Neural cell (in vitro differentiated cells): ENCODE measurements at regions not wholly inside any gene's neighbourhood (a gene's known extent, or its start where the extent isn't known, plus 50 kb on each side); places are given as distances from the start of the nearest gene placed in this dataset.

Experiments used
- H2AFZ ChIP-seq: fragments of 200-600, 300-800 bp; sonication (generic), shearing (Covaris generic); 2 replicates; pipeline ENCODE4 v1.6.0; 2014; ENCODE audit warnings: low read depth, mild to moderate bottlenecking, antibody characterized with exemption, low read length, moderate library complexity
- H3F3A ChIP-seq: fragments of 200-600 bp; shearing (Covaris generic); 2 replicates; pipeline ENCODE4 v1.6.1; 2016; ENCODE audit warnings: mild to moderate bottlenecking, moderate library complexity, mixed read lengths, antibody characterized with exemption, low read length; ENCODE audit not compliant: insufficient read depth, poor library complexity, severe bottlenecking
- H3K27ac ChIP-seq: fragments of 200-600, 300-800 bp; sonication (generic), shearing (Covaris generic); 2 replicates; pipeline ENCODE4 v1.5.1; 2014; ENCODE audit warnings: mild to moderate bottlenecking, low read length, moderate library complexity
- H3K27me3 ChIP-seq: fragments of 300-800, 200-600 bp; sonication (generic), shearing (Covaris generic); 2 replicates; pipeline ENCODE4 v1.6.0; 2014; ENCODE audit warnings: mild to moderate bottlenecking, low read depth, low read length, moderate library complexity; ENCODE audit not compliant: insufficient read depth
- H3K36me3 ChIP-seq: fragments of 300-800, 200-600 bp; sonication (generic), shearing (Covaris generic); 2 replicates; pipeline ENCODE4 v1.5.1; 2014; ENCODE audit warnings: mild to moderate bottlenecking, antibody characterized with exemption, low read length, moderate library complexity; ENCODE audit not compliant: insufficient read depth
- H3K4me2 ChIP-seq: fragments of 300-800, 200-600 bp; sonication (generic), shearing (Covaris generic); 2 replicates; pipeline ENCODE4 v1.6.0; 2014; ENCODE audit warnings: mild to moderate bottlenecking, low read length
- H3K4me3 ChIP-seq: fragments of 300-800, 200-600 bp; sonication (generic), shearing (Covaris generic); 2 replicates; pipeline ENCODE4 v1.5.1; 2014; ENCODE audit warnings: mild to moderate bottlenecking, low read length, moderate library complexity
- H3K79me2 ChIP-seq: fragments of 200-600 bp; shearing (Covaris generic); replicated peaks from 2 replicates; pipeline ENCODE4 v1.6.0; 2014; ENCODE audit warnings: mild to moderate bottlenecking, low read length, moderate library complexity; ENCODE audit not compliant: insufficient read depth
- H3K9ac ChIP-seq: fragments of 300-800, 200-600 bp; sonication (generic), shearing (Covaris generic); 2 replicates; pipeline ENCODE4 v1.6.1; 2016; ENCODE audit warnings: mild to moderate bottlenecking, low read length, mixed read lengths
- H3K9me2 ChIP-seq: fragments of 200-600 bp; shearing (Covaris generic); 2 replicates; pipeline ENCODE4 v1.6.1; 2016; ENCODE audit warnings: mild to moderate bottlenecking, low read length, mixed read lengths; ENCODE audit not compliant: insufficient read depth
- H3K9me3 ChIP-seq: fragments of 200-600, 300-800 bp; sonication (generic), shearing (Covaris generic); 2 replicates; pipeline ENCODE4 v1.6.1; 2016; ENCODE audit warnings: mild to moderate bottlenecking, mixed run types, low read length, moderate library complexity, mixed read lengths
- H4K20me1 ChIP-seq: fragments of 200-600 bp; shearing (Covaris generic); 2 replicates; pipeline ENCODE4 v1.6.1; 2016; ENCODE audit warnings: mild to moderate bottlenecking, mixed run types; ENCODE audit not compliant: insufficient read depth
- CTCF ChIP-seq: fragments of 450-650 bp; IDR thresholded peaks from 2 replicates; pipeline ENCODE4 v1.5.1; 2014; ENCODE audit warnings: antibody characterized with exemption, mild to moderate bottlenecking, moderate library complexity; ENCODE audit not compliant: poor library complexity, severe bottlenecking
- EP300 ChIP-seq: fragments of 450-650 bp; conservative IDR thresholded peaks from 2 replicates; pipeline ENCODE4 v1.6.1; 2014; ENCODE audit warnings: antibody characterized with exemption, mild to moderate bottlenecking, moderate library complexity; ENCODE audit not compliant: poor library complexity, severe bottlenecking
- EZH2 ChIP-seq: fragments of 200-600, 300-800 bp; shearing (Covaris generic), sonication (generic); IDR thresholded peaks from 2 replicates; pipeline ENCODE4 v1.6.1; 2014; ENCODE audit warnings: antibody characterized with exemption, low read length, borderline replicate concordance, mild to moderate bottlenecking; ENCODE audit not compliant: insufficient read depth, poor library complexity, severe bottlenecking
- MXI1 ChIP-seq: fragments of 450-650 bp; conservative IDR thresholded peaks from 2 replicates; pipeline ENCODE4 v1.6.1; 2014; ENCODE audit warnings: antibody characterized with exemption, mild to moderate bottlenecking; ENCODE audit not compliant: poor library complexity, severe bottlenecking
- POLR2AphosphoS5 ChIP-seq: IDR thresholded peaks from 2 replicates; pipeline ENCODE4 v1.6.1; 2012
- RAD21 ChIP-seq: fragments of 450-650 bp; conservative IDR thresholded peaks from 2 replicates; pipeline ENCODE4 v1.6.1; 2014; ENCODE audit warnings: antibody characterized with exemption, mild to moderate bottlenecking, moderate library complexity
- REST ChIP-seq: IDR thresholded peaks from 2 replicates; pipeline ENCODE4 v1.6.1; 2012; ENCODE audit warnings: borderline replicate concordance
- SMC3 ChIP-seq: fragments of 450-650 bp; conservative IDR thresholded peaks from 2 replicates; pipeline ENCODE4 v1.6.1; 2014; ENCODE audit warnings: antibody characterized with exemption, mild to moderate bottlenecking, moderate library complexity; ENCODE audit not compliant: poor library complexity
- TAF1 ChIP-seq: IDR thresholded peaks from 2 replicates; pipeline ENCODE4 v1.6.1; 2012; ENCODE audit warnings: low read depth

GRCh38 chr18:41659438-41660130 lies 295.4 kb upstream of the PIK3C3 start:
- no peaks in the 10 kb centered on the region for H3K9me2 ChIP-seq
- H4K20me1 ChIP-seq: no peaks in the 10 kb centered on the region
- no peak overlapping the region for H3K4me3 ChIP-seq
- H3F3A ChIP-seq: peaks cover 3% of the 10 kb centered on the region
- H3K4me2 ChIP-seq: no peak overlapping the region
- H3K27ac ChIP-seq: no peak overlapping the region
- no peaks in the 10 kb centered on the region for H3K27me3 ChIP-seq
- no peak overlapping the region for H2AFZ ChIP-seq
- no peaks in the 10 kb centered on the region for H3K36me3 ChIP-seq
- H3K9me3 ChIP-seq: no peaks in the 10 kb centered on the region
- H3K9ac ChIP-seq: no peak overlapping the region
- TF ChIP-seq EP300 (no peak), SMC3 (no peak), CTCF (no peak), REST (no peak), RAD21 (no peak), POLR2AphosphoS5 (no peak), TAF1 (no peak), MXI1 (no peak), EZH2 (no peak)
- no peaks in the 10 kb centered on the region for H3K79me2 ChIP-seq

GRCh38 chr18:41657189-41657588 lies 297.8 kb upstream of the PIK3C3 start:
- Histone ChIP-seq H3K4me3 (peak overlapping the region; percentile 25), H2AFZ (no peak overlapping the region), H3K9ac (peak overlapping the region; percentile 64), H3K36me3 (no peaks in the 10 kb centered on the region), H3K27ac (peak overlapping the region; percentile 96), H3K27me3 (no peaks in the 10 kb centered on the region), H3K4me2 (peak overlapping the region; percentile 27), H3K9me2 (no peaks in the 10 kb centered on the region), H3K9me3 (no peaks in the 10 kb centered on the region), H3F3A (peaks cover 3% of the 10 kb centered on the region), H3K79me2 (no peaks in the 10 kb centered on the region), H4K20me1 (no peaks in the 10 kb centered on the region)
- peak; percentile 98 for TF ChIP-seq EP300
- TF ChIP-seq REST: peak; percentile 80
- peak; percentile 39 for TF ChIP-seq RAD21
- peak; percentile 57 for TF ChIP-seq POLR2AphosphoS5
- TF ChIP-seq MXI1: no peak
